Mesenchymal stem cell (in vitro differentiated cells and primary cell): ENCODE measurements at regions not wholly inside any gene's neighbourhood (a gene's known extent, or its start where the extent isn't known, plus 50 kb on each side); places are given as distances from the start of the nearest gene placed in this dataset.

Source experiments
- DNase-seq: peaks from one replicate; pipeline ENCODE4 v3.0.0-alpha.2; 2013
- H2AFZ ChIP-seq: one replicate; pipeline ENCODE4 v1.6.1; 2013; ENCODE audit warnings: low read depth, mild to moderate bottlenecking, control low read depth, inconsistent platforms, low read length, moderate library complexity
- H2AK5ac ChIP-seq: 2 replicates; pipeline ENCODE4 v1.6.1; 2013; ENCODE audit warnings: low read length, moderate library complexity, mild to moderate bottlenecking, inconsistent platforms; ENCODE audit not compliant: severe bottlenecking
- H2BK120ac ChIP-seq: one replicate; pipeline ENCODE4 v1.6.1; 2013; ENCODE audit warnings: low read depth, mild to moderate bottlenecking, inconsistent platforms, low read length, moderate library complexity
- H2BK12ac ChIP-seq, 2 experiments: one replicate each; pipeline ENCODE4 v1.6.1; 2013; ENCODE audit warnings: inconsistent platforms in 2 of 2, low read length in 2 of 2, mild to moderate bottlenecking in 2 of 2, moderate library complexity in 2 of 2, control low read depth in 1 of 2
- H2BK15ac ChIP-seq: one replicate; pipeline ENCODE4 v1.6.1; 2013; ENCODE audit warnings: mild to moderate bottlenecking, low read depth, inconsistent platforms; ENCODE audit not compliant: poor library complexity, severe bottlenecking
- H2BK5ac ChIP-seq: 2 replicates; pipeline ENCODE4 v1.6.1; 2013; ENCODE audit warnings: low read depth, mild to moderate bottlenecking, low read length, control low read depth, inconsistent platforms; ENCODE audit not compliant: poor library complexity, severe bottlenecking
- H3K14ac ChIP-seq, 2 experiments: one replicate each; pipeline ENCODE4 v1.6.1; 2013; ENCODE audit warnings: inconsistent platforms in 2 of 2, low read length in 2 of 2, control low read depth in 1 of 2, mild to moderate bottlenecking in 1 of 2, moderate library complexity in 1 of 2
- H3K18ac ChIP-seq, 2 experiments: one replicate each; pipeline ENCODE4 v1.6.1; 2013; ENCODE audit warnings: inconsistent platforms in 2 of 2, low read length in 2 of 2, control low read depth in 1 of 2, low read depth in 1 of 2, mild to moderate bottlenecking in 1 of 2
- H3K23ac ChIP-seq, 2 experiments: one replicate each; pipeline ENCODE4 v1.6.1; 2013; ENCODE audit warnings: inconsistent platforms in 2 of 2, low read length in 2 of 2, mild to moderate bottlenecking in 2 of 2, moderate library complexity in 2 of 2, control low read depth in 1 of 2
- H3K27ac ChIP-seq: 2 replicates; pipeline ENCODE4 v1.5.1; 2013; ENCODE audit warnings: mild to moderate bottlenecking, moderate library complexity, low read length, control low read depth, inconsistent platforms; ENCODE audit not compliant: poor library complexity, severe bottlenecking
- H3K27me3 ChIP-seq, 2 experiments: 2 replicates each; pipeline versions ENCODE4 v1.6.1 to v1.7.0; 2013; ENCODE audit warnings: low read length in 2 of 2, mild to moderate bottlenecking in 2 of 2, moderate library complexity in 2 of 2, control low read depth in 1 of 2, inconsistent platforms in 1 of 2; ENCODE audit not compliant: control insufficient read depth in 1 of 2, insufficient read depth in 1 of 2
- H3K36me3 ChIP-seq, 2 experiments: 2 replicates each; pipeline versions ENCODE4 v1.6.1 to v1.7.0; 2013; ENCODE audit warnings: low read length in 2 of 2, control low read depth in 1 of 2, inconsistent platforms in 1 of 2, low read depth in 1 of 2, mild to moderate bottlenecking in 1 of 2; ENCODE audit not compliant: insufficient read depth in 2 of 2, control insufficient read depth in 1 of 2
- H3K4ac ChIP-seq, 2 experiments: one replicate each; pipeline ENCODE4 v1.6.1; 2013; ENCODE audit warnings: inconsistent platforms in 2 of 2, low read length in 2 of 2, mild to moderate bottlenecking in 2 of 2, moderate library complexity in 2 of 2, control low read depth in 1 of 2, low read depth in 1 of 2
- H3K4me1 ChIP-seq: 2 replicates; pipeline ENCODE4 v1.6.1; 2013; ENCODE audit warnings: low read depth, low read length, control low read depth; ENCODE audit not compliant: control insufficient read depth, insufficient read depth
- H3K4me2 ChIP-seq: 2 replicates; pipeline ENCODE4 v1.6.1; 2013; ENCODE audit warnings: low read length, mild to moderate bottlenecking, inconsistent platforms; ENCODE audit not compliant: poor library complexity, severe bottlenecking
- H3K4me3 ChIP-seq, 2 experiments: 2 replicates each; pipeline versions ENCODE4 v1.5.1 to v1.7.0; 2013; ENCODE audit warnings: low read length in 2 of 2, mild to moderate bottlenecking in 2 of 2, control low read depth in 1 of 2, low read depth in 1 of 2; ENCODE audit not compliant: insufficient read depth in 1 of 2
- H3K79me1 ChIP-seq: replicated peaks from 2 replicates; pipeline ENCODE4 v1.6.1; 2013; ENCODE audit warnings: mild to moderate bottlenecking, control low read depth, low read length, inconsistent platforms; ENCODE audit not compliant: poor library complexity, severe bottlenecking
- H3K9ac ChIP-seq: 2 replicates; pipeline ENCODE4 v1.7.0; 2013; ENCODE audit warnings: mild to moderate bottlenecking, low read length, moderate library complexity
- H3K9me3 ChIP-seq: 2 replicates; pipeline ENCODE4 v1.7.0; 2013; ENCODE audit warnings: mild to moderate bottlenecking, low read length; ENCODE audit not compliant: control insufficient read depth
- H4K8ac ChIP-seq: one replicate; pipeline ENCODE4 v1.6.1; 2013; ENCODE audit warnings: inconsistent platforms, mild to moderate bottlenecking, low read length, moderate library complexity
- H4K91ac ChIP-seq: one replicate; pipeline ENCODE4 v1.6.1; 2013; ENCODE audit warnings: mild to moderate bottlenecking, low read length, inconsistent platforms
- WGBS: methylation state at CpG from one replicate; pipeline ENCODE4 v1.1.7; 2013; ENCODE audit warnings: mixed read lengths; 5-methylcytosine and 5-hydroxymethylcytosine counted together

- 91% methylated on average over 14 of the region's 16 CpGs for WGBS
- H3K4ac ChIP-seq, result peak overlapping the region; percentile 57 to 77
- H3K9ac ChIP-seq, result no peak overlapping the region
- H3K14ac ChIP-seq, result no peak overlapping the region
- no peak overlapping the region for H3K23ac ChIP-seq
- H2BK120ac ChIP-seq, result peak overlapping the region; percentile 90
- no peaks in the 10 kb centered on the region for H3K9me3 ChIP-seq
- H4K8ac ChIP-seq, result peak overlapping the region; percentile 46
- H2BK12ac ChIP-seq, result peak overlapping the region; percentile 86 to 99
- H3K4me2 ChIP-seq, result no peak overlapping the region
- no peak overlapping the region for H3K4me3 ChIP-seq
- peaks cover 55% of the 10 kb centered on the region for H3K4me1 ChIP-seq
- no peak overlapping the region for H3K27ac ChIP-seq
- H3K18ac ChIP-seq, result peak overlapping the region; percentile 78 to 79
- no peak overlapping the region for H2BK5ac ChIP-seq
- no peaks in the 10 kb centered on the region for H3K36me3 ChIP-seq
- H4K91ac ChIP-seq, result peak overlapping the region; percentile 70
- DNase-seq, result no peak
- H2BK15ac ChIP-seq, result peak overlapping the region; percentile 60
- H3K79me1 ChIP-seq, result no peaks in the 10 kb centered on the region
- H2AFZ ChIP-seq, result no peak overlapping the region
- peak overlapping the region; percentile 45 for H2AK5ac ChIP-seq
- peaks cover 0 to 9% of the 10 kb centered on the region in 2 experiments for H3K27me3 ChIP-seq
These were observed 58.6 kb upstream of the HS6ST1 start for GRCh38 chr2:128377071-128377910.

GRCh38 chr2:128378231-128379020 is 59.8 kb upstream of the HS6ST1 start:
- H3K79me1 ChIP-seq, result no peaks in the 10 kb centered on the region
- 88% methylated on average over 16 of the region's 16 CpGs for WGBS
- peak overlapping the region; percentile 87 to 88 for H3K4ac ChIP-seq
- DNase-seq, result no peak
- peak overlapping the region; percentile 66 for H2AK5ac ChIP-seq
- peak overlapping the region; percentile 41 to 83 for H3K18ac ChIP-seq
- H3K27me3 ChIP-seq, result peaks cover 0 to 9% of the 10 kb centered on the region in 2 experiments
- H3K9me3 ChIP-seq, result no peaks in the 10 kb centered on the region
- H3K23ac ChIP-seq, result no peak overlapping the region
- H4K91ac ChIP-seq, result peak overlapping the region; percentile 99
- H2BK5ac ChIP-seq, result no peak overlapping the region
- peaks cover 52% of the 10 kb centered on the region for H3K4me1 ChIP-seq
- no peak overlapping the region for H3K4me3 ChIP-seq
- H2BK15ac ChIP-seq, result peak overlapping the region; percentile 90
- peak overlapping the region; percentile 93 for H4K8ac ChIP-seq
- H3K4me2 ChIP-seq, result no peak overlapping the region
- no peak overlapping the region for H3K9ac ChIP-seq
- no peaks in the 10 kb centered on the region for H3K36me3 ChIP-seq
- no peak overlapping the region for H3K27ac ChIP-seq
- peak overlapping the region in 1 of 2 experiments; percentile 84 for H3K14ac ChIP-seq
- H2BK12ac ChIP-seq, result peak overlapping the region; percentile 96 to 99
- H2AFZ ChIP-seq, result no peak overlapping the region
- H2BK120ac ChIP-seq, result peak overlapping the region; percentile 96

- Histone ChIP-seq H3K9ac (peak overlapping the region; percentile 56), H3K9me3 (no peaks in the 10 kb centered on the region), H4K91ac (peak overlapping the region; percentile 99), H3K4me2 (no peak overlapping the region), H2BK12ac (peak overlapping the region; percentile 96 to 99), H3K4me3 (peak overlapping the region in 1 of 2 experiments; percentile 36), H2BK15ac (peak overlapping the region; percentile 82), H3K14ac (peak overlapping the region in 1 of 2 experiments; percentile 84), H3K4ac (peak overlapping the region; percentile 88), H2BK5ac (no peak overlapping the region), H2AFZ (no peak overlapping the region), H3K27me3 (peaks cover 0 to 9% of the 10 kb centered on the region in 2 experiments), H2BK120ac (peak overlapping the region; percentile 96), H3K4me1 (peaks cover 43% of the 10 kb centered on the region), H3K36me3 (no peaks in the 10 kb centered on the region), H3K27ac (no peak overlapping the region), H2AK5ac (peak overlapping the region; percentile 66), H4K8ac (peak overlapping the region; percentile 93), H3K23ac (peak overlapping the region in 1 of 2 experiments; percentile 57), H3K79me1 (no peaks in the 10 kb centered on the region), H3K18ac (peak overlapping the region; percentile 41 to 83)
- DNase-seq, result peak; percentile 73
- WGBS, result 30% methylated on average over 21 of the region's 22 CpGs
These were observed 60.6 kb upstream of the HS6ST1 start for GRCh38 chr2:128379021-128380015.
